ENCODE measurements at regions not wholly inside any gene's neighbourhood (a gene's known extent, or its start where the extent isn't known, plus 50 kb on each side); places are given as distances from the start of the nearest gene placed in this dataset.

GRCh38 chr4:28351826-28352225 lies 1491.2 kb downstream of the STIM2 start (continued):
- TF ChIP-seq ZNF462 (CRISPR knock-in tag; IDR thresholded peaks at IDR 0.05) (no peak), JUNB (IDR thresholded peaks at IDR 0.05; ENCODE audit: unreplicated experiment) (no peak), POLR2AphosphoS5 (IDR thresholded peaks at IDR 0.05; ENCODE audit: low read depth) (no peak), ZNF331 (CRISPR knock-in tag; IDR thresholded peaks at IDR 0.05; ENCODE audit: low read depth) (no peak)

- H2AFZ ChIP-seq = no peak overlapping the region
- no peak overlapping the region for H3K4me3 Mint-ChIP-seq
- DNase-seq (ENCODE audit: low spot score) (no peak), ATAC-seq (no peak)
- H3K79me2 ChIP-seq (replicated peaks; ENCODE audit: insufficient read depth) = no peaks in the 10 kb centered on the region
- 0 out of 2 replicates have a peak, but pooled peaks cover 5% of the 10 kb centered on the region for H3K4me1 ChIP-seq (ENCODE audit: insufficient read depth)
- H3K4me1 Mint-ChIP-seq = peaks cover 7% of the 10 kb centered on the region; the same call in 2 of the 3 replicates
- no peaks in the 10 kb centered on the region for H3K27me3 ChIP-seq (ENCODE audit: insufficient read depth)
- TF ChIP-seq STAT1 (IDR thresholded peaks at IDR 0.05; ENCODE audit: unreplicated experiment) (no peak), ZNF462 (CRISPR knock-in tag; IDR thresholded peaks at IDR 0.05) (no peak), CTCF (conservative IDR thresholded peaks at IDR 0.05; ENCODE audit: low read depth in 2 of 2) (no peak), POLR2AphosphoS5 (IDR thresholded peaks at IDR 0.05; ENCODE audit: low read depth) (no peak)
- H3K9me3 Mint-ChIP-seq = peaks cover 9% of the 10 kb centered on the region; the same call in 1 of the 3 replicates
- peaks cover 8% of the 10 kb centered on the region; the same call in 2 of the 3 replicates for H3K36me3 Mint-ChIP-seq (ENCODE audit: low read depth)
- no peaks in the 10 kb centered on the region for H3K36me3 ChIP-seq (ENCODE audit: insufficient read depth)
- H4K20me1 ChIP-seq (replicated peaks; ENCODE audit: insufficient read depth) = no peaks in the 10 kb centered on the region
- H3K4me3 ChIP-seq = no peak overlapping the region
- H3K9me2 ChIP-seq (ENCODE audit: insufficient read depth) = no peaks in the 10 kb centered on the region; the same call in 1 of the 2 replicates
- H3K4me2 ChIP-seq = no peak overlapping the region
- H3F3A ChIP-seq (replicated peaks; ENCODE audit: low read depth) = no peaks in the 10 kb centered on the region
- H3K27ac ChIP-seq (ENCODE audit: low read depth) = no peak overlapping the region
- H3K27ac Mint-ChIP-seq = no peak overlapping the region; the same call in 1 of the 2 replicates
- no peaks in the 10 kb centered on the region for H3K27me3 Mint-ChIP-seq (ENCODE audit: insufficient read depth, low read depth, poor library complexity)
Measured at GRCh38 chr4:28354880-28355656, 1494.4 kb downstream of the STIM2 start.
